GM23248 (cell line): ENCODE measurements at regions not wholly inside any gene's neighbourhood (a gene's known extent, or its start where the extent isn't known, plus 50 kb on each side); places are given as distances from the start of the nearest gene placed in this dataset.

ENCODE experiments used
- DNase-seq: peaks from one replicate; pipeline ENCODE4 v3.0.0-alpha.2; 2015
- H2AFZ ChIP-seq: fragments of 200-600 bp; sonication (generic); 2 replicates; pipeline ENCODE4 v1.6.1; 2016; ENCODE audit warnings: antibody characterized with exemption
- H3F3A ChIP-seq: fragments of 200-600 bp; sonication (generic); 2 replicates; pipeline ENCODE4 v1.6.1; 2016; ENCODE audit warnings: mild to moderate bottlenecking, antibody characterized with exemption, mixed run types; ENCODE audit not compliant: insufficient read depth
- H3K27ac ChIP-seq: fragments of 200-600 bp; sonication (generic); 2 replicates; pipeline ENCODE4 v1.5.1; 2016; ENCODE audit warnings: mild to moderate bottlenecking
- H3K27me3 ChIP-seq: fragments of 200-600 bp; sonication (generic); replicated peaks from 2 replicates; pipeline ENCODE4 v1.6.1; 2016; ENCODE audit warnings: mild to moderate bottlenecking; ENCODE audit not compliant: insufficient read depth
- H3K36me3 ChIP-seq: fragments of 200-600 bp; sonication (generic); 2 replicates; pipeline ENCODE4 v1.6.1; 2016; ENCODE audit warnings: low read depth, mild to moderate bottlenecking
- H3K4me1 ChIP-seq: fragments of 200-600 bp; sonication (generic); 2 replicates; pipeline ENCODE4 v1.6.1; 2016; ENCODE audit warnings: mild to moderate bottlenecking; ENCODE audit not compliant: insufficient read depth
- H3K4me2 ChIP-seq: fragments of 200-600 bp; sonication (generic); one replicate; pipeline ENCODE4 v1.6.1; 2016; ENCODE audit warnings: mild to moderate bottlenecking; ENCODE audit not compliant: unreplicated experiment
- H3K4me3 ChIP-seq: fragments of 200-600 bp; sonication (generic); 2 replicates; pipeline ENCODE4 v1.5.1; 2016; ENCODE audit warnings: mild to moderate bottlenecking
- H3K79me2 ChIP-seq: fragments of 200-600 bp; sonication (generic); 2 replicates; pipeline ENCODE4 v1.6.1; 2016; ENCODE audit warnings: mild to moderate bottlenecking; ENCODE audit not compliant: insufficient read depth
- H3K9ac ChIP-seq: fragments of 200-600 bp; sonication (generic); 2 replicates; pipeline ENCODE4 v1.6.1; 2016; ENCODE audit warnings: mild to moderate bottlenecking
- H3K9me2 ChIP-seq: fragments of 200-600 bp; sonication (generic); 2 replicates; pipeline ENCODE4 v1.6.1; 2016; ENCODE audit warnings: mixed run types, mild to moderate bottlenecking, moderate library complexity; ENCODE audit not compliant: insufficient read depth
- H3K9me3 ChIP-seq: fragments of 200-600 bp; sonication (generic); one replicate; pipeline ENCODE4 v1.6.1; 2017; ENCODE audit warnings: low read depth
- H4K20me1 ChIP-seq: fragments of 200-600 bp; sonication (generic); 2 replicates; pipeline ENCODE4 v1.6.0; 2016; ENCODE audit not compliant: insufficient read depth
- EZH2 ChIP-seq: fragments of 200-600 bp; sonication (generic); IDR thresholded peaks from 2 replicates; pipeline ENCODE4 v1.6.1; 2018; ENCODE audit warnings: antibody characterized with exemption, mild to moderate bottlenecking; ENCODE audit not compliant: insufficient read depth, poor library complexity, severe bottlenecking
- EZH2phosphoT487 ChIP-seq: fragments of 200-600 bp; sonication (generic); IDR thresholded peaks from 2 replicates; pipeline ENCODE4 v1.6.1; 2018; ENCODE audit warnings: antibody characterized with exemption, moderate library complexity, mild to moderate bottlenecking, low read depth; ENCODE audit not compliant: insufficient read depth
- WGBS, 2 experiments: methylation state at CpG; one replicate each; pipeline ENCODE4 v1.1.6; 2015 to 2017; ENCODE audit warnings: low lambda C conversion rate in 2 of 2, low coverage in 1 of 2; ENCODE audit errors: missing lambda C conversion rate in 2 of 2; 5-methylcytosine and 5-hydroxymethylcytosine counted together
- in situ Hi-C: fragments of 300-500 bp; cut with MboI; formaldehyde crosslinking; loops from 2 replicates; pipeline ENCODE4 v1.15.0; 2020

DNA sequence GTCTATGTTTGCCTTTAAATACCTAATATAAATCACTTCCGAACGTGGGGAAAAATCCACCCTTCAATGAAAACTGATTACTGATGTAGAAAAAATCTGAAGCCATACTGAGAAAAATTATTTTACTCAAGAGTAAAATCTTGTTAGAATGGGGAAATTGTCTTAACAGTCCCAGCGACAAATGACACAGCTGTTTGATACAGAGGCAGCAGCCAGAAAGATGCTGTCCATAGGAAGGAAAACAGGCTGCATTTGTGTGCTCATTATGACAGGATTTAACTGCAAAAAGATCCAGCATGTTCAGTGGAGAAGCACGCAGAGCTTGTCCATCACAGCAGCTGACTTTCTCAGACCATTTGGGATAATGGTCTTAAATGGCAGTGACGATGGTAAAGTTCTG lies 443.0 kb downstream of the TFAP2B start:
- H3F3A ChIP-seq, result no peaks in the 10 kb centered on the region
- H3K9me2 ChIP-seq, result no peaks in the 10 kb centered on the region
- TF ChIP-seq EZH2phosphoT487, result no peak
- TF ChIP-seq EZH2, result no peak
- H3K9ac ChIP-seq, result no peak overlapping the region
- no peaks in the 10 kb centered on the region for H3K79me2 ChIP-seq
- H3K4me1 ChIP-seq, result no peaks in the 10 kb centered on the region
- WGBS, 2 experiments, result 40 to 43% methylated on average over 5 of the region's 5 CpGs
- DNase-seq, result no peak
- H3K27ac ChIP-seq, result no peak overlapping the region
- in situ Hi-C loops, result no loop called here
- no peaks in the 10 kb centered on the region for H3K27me3 ChIP-seq
- no peak overlapping the region for H3K4me2 ChIP-seq
- no peaks in the 10 kb centered on the region for H4K20me1 ChIP-seq
- H3K4me3 ChIP-seq, result no peak overlapping the region
- H3K36me3 ChIP-seq, result no peaks in the 10 kb centered on the region
- H3K9me3 ChIP-seq, result no peaks in the 10 kb centered on the region
- H2AFZ ChIP-seq, result no peak overlapping the region

- no peaks in the 10 kb centered on the region for H3K79me2 ChIP-seq
- H3K4me1 ChIP-seq, result no peaks in the 10 kb centered on the region
- H4K20me1 ChIP-seq, result no peaks in the 10 kb centered on the region
- DNase-seq, result no peak
- 13 to 29% methylated on average over 3 to 4 of the region's 4 CpGs for WGBS, 2 experiments
- H3K4me3 ChIP-seq, result no peak overlapping the region
- H2AFZ ChIP-seq, result no peak overlapping the region
- no peaks in the 10 kb centered on the region for H3K36me3 ChIP-seq
- H3K27ac ChIP-seq, result no peak overlapping the region
- no peak overlapping the region for H3K9ac ChIP-seq
- H3K4me2 ChIP-seq, result no peak overlapping the region
- H3K27me3 ChIP-seq, result no peaks in the 10 kb centered on the region
- H3F3A ChIP-seq, result no peaks in the 10 kb centered on the region
- in situ Hi-C loops, result no loop called here
- H3K9me3 ChIP-seq, result no peaks in the 10 kb centered on the region
- no peaks in the 10 kb centered on the region for H3K9me2 ChIP-seq
- TF ChIP-seq EZH2phosphoT487 (no peak), EZH2 (no peak)
Observed at GRCh38 chr6:51265426-51265825, 446.8 kb downstream of the TFAP2B start.

- Histone ChIP-seq H3K27me3 (no peaks in the 10 kb centered on the region), H3K36me3 (no peaks in the 10 kb centered on the region), H3K4me3 (no peak overlapping the region), H3K9me2 (no peaks in the 10 kb centered on the region), H3K9ac (no peak overlapping the region), H3K4me1 (no peaks in the 10 kb centered on the region), H3K4me2 (no peak overlapping the region), H3F3A (no peaks in the 10 kb centered on the region), H4K20me1 (no peaks in the 10 kb centered on the region), H3K79me2 (no peaks in the 10 kb centered on the region), H2AFZ (no peak overlapping the region), H3K9me3 (no peaks in the 10 kb centered on the region), H3K27ac (no peak overlapping the region)
- in situ Hi-C loops, result no loop called here
- no peak for TF ChIP-seq EZH2
- no peak for TF ChIP-seq EZH2phosphoT487
- 0 to 6% methylated on average over 1 of the region's 1 CpG for WGBS, 2 experiments
- DNase-seq, result no peak
Observed at GRCh38 chr6:51266604-51267003, 447.9 kb downstream of the TFAP2B start.

GRCh38 chr6:51268666-51269065 lies 450.0 kb downstream of the TFAP2B start:
- H3K4me2 ChIP-seq, result no peak overlapping the region
- 0 to 2% methylated on average over 4 of the region's 4 CpGs for WGBS, 2 experiments
- H3K9me3 ChIP-seq, result no peaks in the 10 kb centered on the region
- TF ChIP-seq EZH2phosphoT487 (no peak), EZH2 (no peak)
- no peaks in the 10 kb centered on the region for H3K27me3 ChIP-seq
- H3K79me2 ChIP-seq, result no peaks in the 10 kb centered on the region
- H2AFZ ChIP-seq, result no peak overlapping the region
- H3K27ac ChIP-seq, result no peak overlapping the region
- H3K4me3 ChIP-seq, result no peak overlapping the region
- no peak overlapping the region for H3K9ac ChIP-seq
- no peaks in the 10 kb centered on the region for H3F3A ChIP-seq
- DNase-seq, result no peak
- H3K9me2 ChIP-seq, result no peaks in the 10 kb centered on the region
- no peaks in the 10 kb centered on the region for H3K4me1 ChIP-seq
- H4K20me1 ChIP-seq, result no peaks in the 10 kb centered on the region
- in situ Hi-C loops, result no loop called here
- no peaks in the 10 kb centered on the region for H3K36me3 ChIP-seq

DNA sequence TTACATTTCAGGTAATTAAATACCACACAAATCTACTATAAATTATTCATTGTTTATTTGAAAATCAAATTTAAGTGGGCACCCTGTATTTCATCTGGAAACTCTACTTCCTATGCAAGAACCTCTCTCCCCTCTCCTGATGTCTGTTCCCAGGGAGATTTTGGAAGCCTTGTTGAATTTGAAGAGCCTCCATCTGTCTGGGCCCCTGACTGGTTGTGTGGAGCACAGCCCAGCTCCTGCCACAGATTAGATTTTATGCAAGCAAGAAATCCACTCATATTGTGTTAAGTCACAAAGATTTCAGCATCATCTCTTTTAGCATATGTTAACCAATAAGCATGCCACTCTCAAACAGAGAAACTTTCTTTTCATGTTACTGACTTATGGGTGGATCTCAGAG lies 451.2 kb downstream of the TFAP2B start:
- H3F3A ChIP-seq, result no peaks in the 10 kb centered on the region
- H3K36me3 ChIP-seq, result no peaks in the 10 kb centered on the region
- no peak overlapping the region for H3K4me3 ChIP-seq
- H3K79me2 ChIP-seq, result no peaks in the 10 kb centered on the region
- H2AFZ ChIP-seq, result no peak overlapping the region
- H3K4me2 ChIP-seq, result no peak overlapping the region
- TF ChIP-seq EZH2phosphoT487, result no peak
- no peak for TF ChIP-seq EZH2
- H3K27me3 ChIP-seq, result no peaks in the 10 kb centered on the region
- no peak overlapping the region for H3K27ac ChIP-seq
- no peak overlapping the region for H3K9ac ChIP-seq
- H3K9me2 ChIP-seq, result no peaks in the 10 kb centered on the region
- H3K9me3 ChIP-seq, result no peaks in the 10 kb centered on the region
- no peak for DNase-seq
- H4K20me1 ChIP-seq, result no peaks in the 10 kb centered on the region
- in situ Hi-C loops, result no loop called here
- H3K4me1 ChIP-seq, result no peaks in the 10 kb centered on the region
